CD4-positive, alpha-beta memory T cell (primary cell): ENCODE measurements at regions not wholly inside any gene's neighbourhood (a gene's known extent, or its start where the extent isn't known, plus 50 kb on each side); places are given as distances from the start of the nearest gene placed in this dataset.

Experiments
- CTCF ChIA-PET: fragments of 350-600 bp; sonication (Branson Sonifier 250); formaldehyde crosslinking; loops from one replicate; lab custom pipeline; 2021; ENCODE audit warnings: inconsistent platforms; ENCODE audit not compliant: partially characterized antibody; lab: Charles Lee
- POLR2A ChIA-PET: fragments of 350-600 bp; sonication (Branson Sonifier 250); formaldehyde crosslinking; loops from one replicate; lab custom pipeline; 2021; ENCODE audit not compliant: partially characterized antibody; lab: Charles Lee
- DNase-seq, 5 donors: peaks; one replicate each; pipeline versions ENCODE4 v3.0.0 to v3.0.0-alpha.2; 2020 to 2022; ENCODE audit warnings: mixed read lengths in 1 of 5
- H3K27ac ChIP-seq: one replicate; pipeline ENCODE4 v1.7.0; 2013; ENCODE audit warnings: low read depth, low read length
- H3K27me3 ChIP-seq: 2 replicates; pipeline ENCODE4 v1.7.0; 2013; ENCODE audit warnings: mild to moderate bottlenecking, low read length, moderate library complexity; ENCODE audit not compliant: insufficient read depth
- H3K36me3 ChIP-seq: 2 replicates; pipeline ENCODE4 v1.7.0; 2013; ENCODE audit warnings: mild to moderate bottlenecking, low read length, moderate library complexity; ENCODE audit not compliant: insufficient read depth
- H3K4me1 ChIP-seq: 2 replicates; pipeline ENCODE4 v1.7.0; 2013; ENCODE audit warnings: mild to moderate bottlenecking, low read length, moderate library complexity; ENCODE audit not compliant: insufficient read depth
- H3K4me3 ChIP-seq, 2 donors: one replicate each; pipeline ENCODE4 v1.7.0; 2013; ENCODE audit warnings: low read length in 2 of 2, mild to moderate bottlenecking in 1 of 2
- H3K9me3 ChIP-seq, 2 donors: one replicate each; pipeline ENCODE4 v1.7.0; 2013; ENCODE audit warnings: low read length in 2 of 2, control low read depth in 1 of 2; ENCODE audit not compliant: control insufficient read depth in 1 of 2
- H3K27ac Mint-ChIP-seq, 7 donors: one replicate each; pipeline ENCODE4 v1.8.0; 2020 to 2021; ENCODE audit warnings: mixed read lengths in 7 of 7, mild to moderate bottlenecking in 6 of 7, inconsistent platforms in 3 of 7, moderate library complexity in 3 of 7
- H3K27me3 Mint-ChIP-seq, 2 donors: one replicate each; pipeline ENCODE4 v1.8.0; 2020 to 2021; ENCODE audit warnings: mixed read lengths in 2 of 2
- H3K36me3 Mint-ChIP-seq, 2 donors: one replicate each; pipeline ENCODE4 v1.8.0; 2020 to 2021; ENCODE audit warnings: mixed read lengths in 2 of 2, inconsistent platforms in 1 of 2, mild to moderate bottlenecking in 1 of 2
- H3K4me1 Mint-ChIP-seq, 4 donors: one replicate each; pipeline ENCODE4 v1.8.0; 2020 to 2021; ENCODE audit warnings: mixed read lengths in 4 of 4, mild to moderate bottlenecking in 1 of 4
- H3K4me3 Mint-ChIP-seq, 8 donors: one replicate each; pipeline ENCODE4 v1.8.0; 2020 to 2021; ENCODE audit warnings: mixed read lengths in 8 of 8, mild to moderate bottlenecking in 7 of 8, moderate library complexity in 6 of 8, inconsistent platforms in 3 of 8
- H3K9me3 Mint-ChIP-seq, 8 donors: one replicate each; pipeline ENCODE4 v1.8.0; 2020 to 2021; ENCODE audit warnings: mixed read lengths in 8 of 8, mild to moderate bottlenecking in 5 of 8, inconsistent platforms in 3 of 8, moderate library complexity in 1 of 8
- intact Hi-C: fragments of 100-400 bp; cut with micrococcal nuclease; formaldehyde crosslinking; loops from one replicate; pipeline ENCODE4 v1.15.1; 2023

GRCh38 chr4:138320030-138320429 lies 77.9 kb upstream of the SLC7A11 start:
- intact Hi-C loops, result no loop called here
- Histone ChIP-seq H3K36me3 (no peaks in the 10 kb centered on the region), H3K4me3 (no peak overlapping the region), H3K4me1 (no peaks in the 10 kb centered on the region), H3K27ac (no peak overlapping the region), H3K9me3 (no peaks in the 10 kb centered on the region), H3K27me3 (no peaks in the 10 kb centered on the region)
- Mint-ChIP-seq H3K27ac (no peak overlapping the region), H3K9me3 (peaks cover 0 to 7% (median 2%) of the 10 kb centered on the region in 8 donors), H3K4me1 (no peaks in the 10 kb centered on the region), H3K27me3 (no peaks in the 10 kb centered on the region), H3K36me3 (no peaks in the 10 kb centered on the region), H3K4me3 (no peak overlapping the region)
- DNase-seq, result no peak
- POLR2A ChIA-PET, result no interaction called here
- CTCF ChIA-PET, result no interaction called here

GRCh38 chr4:138317175-138317748 lies 75.1 kb upstream of the SLC7A11 start:
- CTCF ChIA-PET, result no interaction called here
- H3K36me3 Mint-ChIP-seq, result no peaks in the 10 kb centered on the region
- H3K4me3 Mint-ChIP-seq, result no peak overlapping the region
- Histone ChIP-seq H3K36me3 (no peaks in the 10 kb centered on the region), H3K27ac (no peak overlapping the region), H3K4me3 (no peak overlapping the region), H3K9me3 (no peaks in the 10 kb centered on the region), H3K27me3 (no peaks in the 10 kb centered on the region), H3K4me1 (no peaks in the 10 kb centered on the region)
- H3K27me3 Mint-ChIP-seq, result no peaks in the 10 kb centered on the region
- no peak overlapping the region for H3K27ac Mint-ChIP-seq
- H3K9me3 Mint-ChIP-seq, result peaks cover 0 to 8% (median 5%) of the 10 kb centered on the region in 8 donors
- no peak for DNase-seq
- no peaks in the 10 kb centered on the region for H3K4me1 Mint-ChIP-seq
- POLR2A ChIA-PET, result no interaction called here
- intact Hi-C loops, result no loop called here

- no peaks in the 10 kb centered on the region for H3K4me1 Mint-ChIP-seq
Measured at GRCh38 chr4:138312536-138312911, 70.4 kb upstream of the SLC7A11 start.

DNA sequence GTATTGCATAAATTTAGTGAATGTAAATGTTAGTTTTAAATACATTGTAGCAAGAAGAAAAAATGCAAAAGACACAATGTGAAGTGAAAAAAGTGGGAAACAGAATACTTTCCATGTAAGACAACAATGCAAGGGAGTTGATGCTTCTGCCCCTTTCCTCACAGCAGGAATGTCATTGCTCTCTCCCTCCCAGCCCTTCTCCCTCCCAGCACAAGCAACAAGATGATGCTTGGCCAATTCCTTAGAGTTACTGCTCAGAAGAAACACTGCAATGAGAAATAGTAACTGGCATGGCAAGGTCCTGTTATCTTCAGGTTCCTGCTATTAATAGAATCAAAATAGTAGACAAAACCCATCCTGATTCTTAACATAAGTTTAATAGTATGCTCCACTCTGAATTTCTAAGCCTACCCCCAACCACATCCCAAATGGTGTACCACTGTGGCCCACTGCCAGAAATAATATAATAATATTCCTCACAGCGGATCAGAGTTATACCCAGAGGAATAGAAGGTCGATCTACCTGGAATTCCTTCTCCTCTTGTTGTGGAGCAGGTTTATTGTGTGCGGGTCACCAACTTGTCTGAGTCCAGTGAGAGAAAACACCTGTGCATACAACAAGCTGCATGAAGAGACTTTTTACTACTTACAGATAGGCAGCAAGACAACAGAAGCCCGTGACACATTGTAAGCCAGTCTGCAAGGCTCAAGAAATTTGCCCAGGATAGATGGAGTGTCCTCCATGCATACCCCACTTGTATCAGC lies 69.8 kb upstream of the SLC7A11 start:
- Histone ChIP-seq H3K4me1 (no peaks in the 10 kb centered on the region), H3K4me3 (no peak overlapping the region), H3K9me3 (no peaks in the 10 kb centered on the region), H3K27me3 (no peaks in the 10 kb centered on the region), H3K27ac (no peak overlapping the region), H3K36me3 (no peaks in the 10 kb centered on the region)
- Mint-ChIP-seq H3K36me3 (no peaks in the 10 kb centered on the region), H3K27me3 (no peaks in the 10 kb centered on the region), H3K9me3 (peaks cover 0 to 14% (median 5%) of the 10 kb centered on the region in 8 donors), H3K4me3 (no peak overlapping the region), H3K4me1 (no peaks in the 10 kb centered on the region), H3K27ac (no peak overlapping the region)
- intact Hi-C loops, result no loop called here
- CTCF ChIA-PET, result no interaction called here
- POLR2A ChIA-PET, result no interaction called here
- DNase-seq, result no peak

More at GRCh38 chr4:138312536-138312911, 70.4 kb upstream of the SLC7A11 start:
- ChIA-PET CTCF (no interaction called here), POLR2A (no interaction called here)
- no peaks in the 10 kb centered on the region for H3K9me3 ChIP-seq
- Mint-ChIP-seq H3K27ac (no peak overlapping the region), H3K4me3 (no peak overlapping the region), H3K36me3 (no peaks in the 10 kb centered on the region), H3K27me3 (no peaks in the 10 kb centered on the region), H3K9me3 (peaks cover 0 to 13% (median 3%) of the 10 kb centered on the region in 8 donors)
- no peak overlapping the region for H3K4me3 ChIP-seq
- H3K36me3 ChIP-seq, result no peaks in the 10 kb centered on the region
- no peak overlapping the region for H3K27ac ChIP-seq
- no peak for DNase-seq
- intact Hi-C loops, result no loop called here
- H3K27me3 ChIP-seq, result no peaks in the 10 kb centered on the region
- no peaks in the 10 kb centered on the region for H3K4me1 ChIP-seq

DNA sequence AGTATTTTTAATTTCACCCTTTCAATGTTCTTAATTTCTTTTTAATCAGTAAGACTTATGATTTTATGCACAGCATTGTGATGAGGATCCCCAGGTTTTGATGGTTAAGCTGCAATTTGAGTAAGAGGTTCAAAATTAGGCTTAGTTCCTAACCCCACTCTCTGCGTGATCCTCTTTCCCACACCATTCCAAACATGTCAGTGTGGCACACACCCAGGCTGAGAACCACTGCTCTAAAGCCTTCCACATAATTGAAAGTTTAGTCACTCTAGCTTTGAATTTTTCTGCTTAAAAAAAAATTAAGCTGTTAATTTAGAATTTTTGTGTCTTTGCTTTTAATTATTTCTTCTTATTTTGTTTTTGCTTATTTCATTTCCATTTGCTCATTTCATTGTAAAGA lies 68.8 kb upstream of the SLC7A11 start:
- Histone ChIP-seq H3K4me3 (no peak overlapping the region), H3K27ac (no peak overlapping the region), H3K36me3 (no peaks in the 10 kb centered on the region), H3K27me3 (no peaks in the 10 kb centered on the region), H3K9me3 (no peaks in the 10 kb centered on the region), H3K4me1 (no peaks in the 10 kb centered on the region)
- no peaks in the 10 kb centered on the region for H3K36me3 Mint-ChIP-seq
- POLR2A ChIA-PET, result no interaction called here
- peaks cover 0 to 14% (median 5%) of the 10 kb centered on the region in 8 donors for H3K9me3 Mint-ChIP-seq
- DNase-seq, result no peak
- H3K27me3 Mint-ChIP-seq, result no peaks in the 10 kb centered on the region
- H3K4me1 Mint-ChIP-seq, result no peaks in the 10 kb centered on the region
- no peak overlapping the region for H3K4me3 Mint-ChIP-seq
- CTCF ChIA-PET, result no interaction called here
- H3K27ac Mint-ChIP-seq, result no peak overlapping the region
- intact Hi-C loops, result no loop called here

DNA sequence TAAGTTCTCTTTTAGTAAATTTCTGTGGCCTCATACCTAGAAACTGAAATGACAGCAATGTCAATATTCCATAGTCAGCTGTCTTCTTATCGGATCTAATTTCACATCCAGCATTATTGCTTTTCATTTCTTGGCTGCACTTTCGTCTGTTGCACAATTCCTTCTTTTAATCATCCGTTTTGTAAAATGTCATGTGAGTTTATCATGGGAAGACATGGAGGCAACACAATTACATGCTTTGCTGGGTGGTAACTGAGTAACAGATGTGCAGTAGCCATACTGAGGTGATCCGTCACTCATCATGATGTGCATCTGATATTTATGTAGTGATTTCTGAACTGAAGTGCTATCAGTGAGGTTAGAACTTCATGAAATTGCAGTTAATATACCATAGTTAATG lies 68.3 kb upstream of the SLC7A11 start:
- CTCF ChIA-PET, result no interaction called here
- no peaks in the 10 kb centered on the region for H3K4me1 Mint-ChIP-seq
- no peaks in the 10 kb centered on the region for H3K9me3 ChIP-seq
- no peak overlapping the region for H3K27ac ChIP-seq
- H3K36me3 ChIP-seq, result no peaks in the 10 kb centered on the region
- POLR2A ChIA-PET, result no interaction called here
- H3K4me1 ChIP-seq, result no peaks in the 10 kb centered on the region
- H3K4me3 Mint-ChIP-seq, result no peak overlapping the region
- DNase-seq, result no peak
- no peaks in the 10 kb centered on the region for H3K36me3 Mint-ChIP-seq
- no peaks in the 10 kb centered on the region for H3K27me3 Mint-ChIP-seq
- no peak overlapping the region for H3K4me3 ChIP-seq
- intact Hi-C loops, result no loop called here
- no peak overlapping the region for H3K27ac Mint-ChIP-seq
- no peaks in the 10 kb centered on the region for H3K27me3 ChIP-seq
- peaks cover 0 to 12% (median 5%) of the 10 kb centered on the region in 8 donors for H3K9me3 Mint-ChIP-seq

- DNase-seq, result no peak
- H3K4me1 ChIP-seq, result no peaks in the 10 kb centered on the region
- H3K4me3 Mint-ChIP-seq, result no peak overlapping the region
- intact Hi-C loops, result no loop called here
- no peaks in the 10 kb centered on the region for H3K27me3 ChIP-seq
- no peaks in the 10 kb centered on the region for H3K36me3 Mint-ChIP-seq
- peaks cover 0 to 7% (median 0%) of the 10 kb centered on the region in 8 donors for H3K9me3 Mint-ChIP-seq
- no peaks in the 10 kb centered on the region for H3K9me3 ChIP-seq
- H3K4me3 ChIP-seq, result no peak overlapping the region
- POLR2A ChIA-PET, result no interaction called here
- no peaks in the 10 kb centered on the region for H3K36me3 ChIP-seq
- H3K4me1 Mint-ChIP-seq, result no peaks in the 10 kb centered on the region
- CTCF ChIA-PET, result no interaction called here
- no peak overlapping the region for H3K27ac ChIP-seq
- no peak overlapping the region for H3K27ac Mint-ChIP-seq
- H3K27me3 Mint-ChIP-seq, result no peaks in the 10 kb centered on the region
Measured at GRCh38 chr4:138308356-138308755, 66.2 kb upstream of the SLC7A11 start.
